Lower leg skin (tissue), 3 donors: ENCODE measurements at regions not wholly inside any gene's neighbourhood (a gene's known extent, or its start where the extent isn't known, plus 50 kb on each side); places are given as distances from the start of the nearest gene placed in this dataset.

Experiments
- POLR2A ChIP-seq, 2 donors: fragments of 450-650 bp; IDR thresholded peaks; one replicate each; pipeline ENCODE4 v1.6.1; 2016 to 2017; ENCODE audit warnings: antibody characterized with exemption in 2 of 2, mild to moderate bottlenecking in 1 of 2, moderate library complexity in 1 of 2
- TF ChIP-seq, protein P1 (sequence below), 3 donors: fragments of 450-650 bp; IDR thresholded peaks; one replicate each; pipeline ENCODE4 v1.5.1; 2016; ENCODE audit warnings: antibody characterized with exemption in 3 of 3, mild to moderate bottlenecking in 3 of 3, moderate library complexity in 2 of 3

DNA sequence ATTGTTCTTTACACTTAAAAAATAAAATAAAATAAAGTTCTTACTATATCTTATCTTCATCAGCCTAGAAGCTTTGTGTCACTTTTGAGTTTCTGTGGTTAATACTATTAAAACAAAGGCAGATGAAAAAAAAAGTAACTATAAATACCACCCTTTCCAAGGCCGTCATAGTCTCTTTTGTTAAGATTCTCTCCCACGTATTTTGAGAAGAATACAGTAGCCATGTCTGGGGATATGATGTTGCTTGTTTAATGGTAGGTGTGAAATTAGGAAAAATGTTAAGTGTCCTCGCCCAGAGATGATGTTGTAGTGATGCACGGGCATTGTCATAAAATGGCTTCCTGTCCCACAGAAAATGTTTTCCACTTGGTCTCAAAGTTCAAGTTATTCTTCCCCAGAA lies 223.9 kb downstream of the NEBL start:
- TF ChIP-seq POLR2A (IDR thresholded peaks at IDR 0.05): no peak
- TF ChIP-seq, protein P1, sequence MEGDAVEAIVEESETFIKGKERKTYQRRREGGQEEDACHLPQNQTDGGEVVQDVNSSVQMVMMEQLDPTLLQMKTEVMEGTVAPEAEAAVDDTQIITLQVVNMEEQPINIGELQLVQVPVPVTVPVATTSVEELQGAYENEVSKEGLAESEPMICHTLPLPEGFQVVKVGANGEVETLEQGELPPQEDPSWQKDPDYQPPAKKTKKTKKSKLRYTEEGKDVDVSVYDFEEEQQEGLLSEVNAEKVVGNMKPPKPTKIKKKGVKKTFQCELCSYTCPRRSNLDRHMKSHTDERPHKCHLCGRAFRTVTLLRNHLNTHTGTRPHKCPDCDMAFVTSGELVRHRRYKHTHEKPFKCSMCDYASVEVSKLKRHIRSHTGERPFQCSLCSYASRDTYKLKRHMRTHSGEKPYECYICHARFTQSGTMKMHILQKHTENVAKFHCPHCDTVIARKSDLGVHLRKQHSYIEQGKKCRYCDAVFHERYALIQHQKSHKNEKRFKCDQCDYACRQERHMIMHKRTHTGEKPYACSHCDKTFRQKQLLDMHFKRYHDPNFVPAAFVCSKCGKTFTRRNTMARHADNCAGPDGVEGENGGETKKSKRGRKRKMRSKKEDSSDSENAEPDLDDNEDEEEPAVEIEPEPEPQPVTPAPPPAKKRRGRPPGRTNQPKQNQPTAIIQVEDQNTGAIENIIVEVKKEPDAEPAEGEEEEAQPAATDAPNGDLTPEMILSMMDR (IDR thresholded peaks at IDR 0.05): no peak
